Right atrium auricular region (tissue), 2 donors: ENCODE measurements at regions not wholly inside any gene's neighbourhood (a gene's known extent, or its start where the extent isn't known, plus 50 kb on each side); places are given as distances from the start of the nearest gene placed in this dataset.

Experiments used
- DNase-seq: peaks from one replicate; pipeline ENCODE4 v3.0.0-alpha.2; 2019; ENCODE audit warnings: low spot score
- H3K27ac ChIP-seq, 2 donors: fragments of 200-600 bp; sonication (generic); 1 replicate in 1 of 2; 2 replicates in 1 of 2; pipeline ENCODE4 v1.5.1; 2016 to 2019
- H3K27me3 ChIP-seq, 2 donors: fragments of 200-600 bp; sonication (generic); one replicate each; pipeline versions ENCODE4 v1.5.1 to v1.6.0; 2017 to 2019
- H3K36me3 ChIP-seq: fragments of 200-600 bp; sonication (generic); one replicate; pipeline ENCODE4 v1.5.1; 2016
- H3K4me1 ChIP-seq, 2 donors: fragments of 200-600 bp; sonication (generic); one replicate each; pipeline versions ENCODE4 v1.5.1 to v1.6.0; 2017 to 2019
- H3K4me3 ChIP-seq, 2 donors: fragments of 200-600 bp; sonication (generic); 1 replicate in 1 of 2; 2 replicates in 1 of 2; pipeline ENCODE4 v1.5.1; 2017 to 2019; ENCODE audit warnings: mild to moderate bottlenecking in 1 of 2, moderate library complexity in 1 of 2
- H3K9me3 ChIP-seq, 2 donors: fragments of 200-600 bp; sonication (generic); one replicate each; pipeline ENCODE4 v1.5.1; 2019
- TF ChIP-seq, protein P1 (sequence below), 2 donors: fragments of 200-600 bp; sonication (generic); IDR thresholded peaks; one replicate each; pipeline ENCODE4 v1.5.1; 2019; ENCODE audit warnings: antibody characterized with exemption in 2 of 2

DNA sequence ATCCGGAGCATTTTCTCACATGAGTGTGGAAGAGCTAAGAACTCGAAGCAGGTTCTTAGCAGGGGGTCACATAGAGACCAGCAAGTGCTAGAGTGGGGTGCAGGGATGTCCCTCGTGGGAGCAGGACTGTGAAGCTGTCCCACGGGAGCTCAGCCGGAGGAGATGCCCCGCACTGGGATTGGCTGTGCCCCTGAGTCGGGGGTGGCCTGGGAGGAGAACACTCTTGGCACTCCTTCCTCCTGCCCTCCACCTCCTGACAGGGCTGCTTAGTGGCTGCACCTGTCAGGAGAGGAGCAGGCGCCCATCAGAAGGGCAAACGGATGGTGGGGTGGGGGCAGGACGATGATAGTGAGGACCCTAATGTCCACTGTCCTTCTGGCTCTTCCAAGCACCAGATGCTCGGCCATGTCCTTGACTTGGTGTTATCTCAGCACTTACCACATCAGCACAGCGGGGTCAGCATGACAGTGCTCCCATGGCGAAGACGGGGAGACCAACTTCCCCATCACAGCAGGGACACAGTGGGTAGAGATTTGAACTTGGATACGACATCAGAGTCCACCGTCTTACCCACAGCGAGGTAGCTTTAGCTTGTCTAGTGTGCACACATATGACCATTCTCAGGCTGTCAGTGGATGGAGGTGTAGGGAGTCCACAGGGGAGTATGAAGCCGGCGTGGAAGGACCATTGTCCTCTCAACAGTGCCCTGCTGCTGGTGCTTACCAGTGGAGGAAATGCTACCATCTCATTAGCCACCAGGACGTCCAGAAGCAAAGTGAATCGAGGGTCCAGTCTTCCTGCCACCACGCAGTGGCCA is 142.5 kb upstream of the SHH start:
- Histone ChIP-seq H3K27ac (no peak overlapping the region), H3K4me3 (no peak overlapping the region), H3K27me3 (no peaks in the 10 kb centered on the region), H3K9me3 (no peaks in the 10 kb centered on the region), H3K36me3 (no peaks in the 10 kb centered on the region), H3K4me1 (no peaks in the 10 kb centered on the region)
- DNase-seq, result peak; percentile 47
- TF ChIP-seq, protein P1, sequence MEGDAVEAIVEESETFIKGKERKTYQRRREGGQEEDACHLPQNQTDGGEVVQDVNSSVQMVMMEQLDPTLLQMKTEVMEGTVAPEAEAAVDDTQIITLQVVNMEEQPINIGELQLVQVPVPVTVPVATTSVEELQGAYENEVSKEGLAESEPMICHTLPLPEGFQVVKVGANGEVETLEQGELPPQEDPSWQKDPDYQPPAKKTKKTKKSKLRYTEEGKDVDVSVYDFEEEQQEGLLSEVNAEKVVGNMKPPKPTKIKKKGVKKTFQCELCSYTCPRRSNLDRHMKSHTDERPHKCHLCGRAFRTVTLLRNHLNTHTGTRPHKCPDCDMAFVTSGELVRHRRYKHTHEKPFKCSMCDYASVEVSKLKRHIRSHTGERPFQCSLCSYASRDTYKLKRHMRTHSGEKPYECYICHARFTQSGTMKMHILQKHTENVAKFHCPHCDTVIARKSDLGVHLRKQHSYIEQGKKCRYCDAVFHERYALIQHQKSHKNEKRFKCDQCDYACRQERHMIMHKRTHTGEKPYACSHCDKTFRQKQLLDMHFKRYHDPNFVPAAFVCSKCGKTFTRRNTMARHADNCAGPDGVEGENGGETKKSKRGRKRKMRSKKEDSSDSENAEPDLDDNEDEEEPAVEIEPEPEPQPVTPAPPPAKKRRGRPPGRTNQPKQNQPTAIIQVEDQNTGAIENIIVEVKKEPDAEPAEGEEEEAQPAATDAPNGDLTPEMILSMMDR (IDR thresholded peaks at IDR 0.05), result no peak

GRCh38 chr7:155953781-155954549 is 141.7 kb upstream of the SHH start:
- H3K4me1 ChIP-seq, result no peaks in the 10 kb centered on the region
- no peak overlapping the region for H3K4me3 ChIP-seq
- no peak overlapping the region for H3K27ac ChIP-seq
- H3K9me3 ChIP-seq, result no peaks in the 10 kb centered on the region
- TF ChIP-seq, protein P1 (IDR thresholded peaks at IDR 0.05), result no peak
- H3K36me3 ChIP-seq, result no peaks in the 10 kb centered on the region
- H3K27me3 ChIP-seq, result no peaks in the 10 kb centered on the region
- DNase-seq, result no peak

GRCh38 chr7:155953501-155953778 is 141.2 kb upstream of the SHH start:
- TF ChIP-seq, protein P1 (IDR thresholded peaks at IDR 0.05), result no peak
- DNase-seq, result no peak
- H3K36me3 ChIP-seq, result no peaks in the 10 kb centered on the region
- no peak overlapping the region for H3K27ac ChIP-seq
- no peak overlapping the region for H3K4me3 ChIP-seq
- H3K27me3 ChIP-seq, result no peaks in the 10 kb centered on the region
- no peaks in the 10 kb centered on the region for H3K4me1 ChIP-seq
- H3K9me3 ChIP-seq, result no peaks in the 10 kb centered on the region

DNA sequence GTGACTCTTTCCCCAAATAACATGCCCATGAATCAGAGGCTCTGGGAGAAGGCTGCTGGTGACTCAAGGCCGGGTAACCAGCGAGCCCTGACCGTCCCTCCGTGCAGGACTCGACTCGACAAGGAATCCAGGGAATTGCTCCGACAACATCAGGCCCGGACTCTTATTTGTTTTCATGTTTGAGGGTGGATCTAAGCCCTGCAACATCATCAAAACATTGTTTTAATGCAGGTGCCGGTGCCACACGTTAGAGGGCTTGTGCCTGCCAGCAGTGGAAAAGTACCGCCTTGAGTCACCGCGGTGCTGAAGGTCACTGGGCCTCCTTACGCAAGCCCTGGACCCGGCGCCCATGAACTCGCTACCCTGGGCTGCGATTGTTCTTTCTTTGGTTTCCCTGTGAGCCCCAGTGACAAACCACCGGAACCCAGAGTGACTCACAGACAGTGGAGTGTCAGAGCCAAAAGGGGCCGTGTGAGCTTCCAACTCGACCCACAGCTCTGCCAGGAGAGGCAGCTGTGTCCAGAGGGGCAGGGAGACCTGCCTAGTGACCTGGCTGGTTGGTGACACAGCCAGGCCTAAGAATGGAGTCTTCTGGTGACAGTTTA is 139.4 kb upstream of the SHH start:
- Histone ChIP-seq H3K9me3 (no peaks in the 10 kb centered on the region), H3K27me3 (no peaks in the 10 kb centered on the region), H3K4me1 (no peaks in the 10 kb centered on the region), H3K4me3 (no peak overlapping the region), H3K36me3 (no peaks in the 10 kb centered on the region), H3K27ac (no peak overlapping the region)
- TF ChIP-seq, protein P1 (IDR thresholded peaks at IDR 0.05), result no peak
- DNase-seq, result peak; percentile 47

- Histone ChIP-seq H3K4me3 (no peak overlapping the region), H3K9me3 (no peaks in the 10 kb centered on the region), H3K27ac (no peak overlapping the region), H3K27me3 (no peaks in the 10 kb centered on the region), H3K4me1 (no peaks in the 10 kb centered on the region), H3K36me3 (no peaks in the 10 kb centered on the region)
- TF ChIP-seq, protein P1 (IDR thresholded peaks at IDR 0.05), result no peak
- DNase-seq, result no peak
Measured at GRCh38 chr7:155950898-155951553, 138.8 kb upstream of the SHH start.
